NCI-H1694 treated with DMSO at 0.1 percent for 48 hours (cell line): ENCODE measurements at regions not wholly inside any gene's neighbourhood (a gene's known extent, or its start where the extent isn't known, plus 50 kb on each side); places are given as distances from the start of the nearest gene placed in this dataset.
"Not testable (repeated sequence)": the region's sequence is repeated elsewhere in the genome, so short reads cannot be mapped to it uniquely, and the experiment has no call there.

Experiments
- DNase-seq: peaks from one replicate; lab custom pipeline; 2025; lab: John Stamatoyannopoulos, UW

DNA sequence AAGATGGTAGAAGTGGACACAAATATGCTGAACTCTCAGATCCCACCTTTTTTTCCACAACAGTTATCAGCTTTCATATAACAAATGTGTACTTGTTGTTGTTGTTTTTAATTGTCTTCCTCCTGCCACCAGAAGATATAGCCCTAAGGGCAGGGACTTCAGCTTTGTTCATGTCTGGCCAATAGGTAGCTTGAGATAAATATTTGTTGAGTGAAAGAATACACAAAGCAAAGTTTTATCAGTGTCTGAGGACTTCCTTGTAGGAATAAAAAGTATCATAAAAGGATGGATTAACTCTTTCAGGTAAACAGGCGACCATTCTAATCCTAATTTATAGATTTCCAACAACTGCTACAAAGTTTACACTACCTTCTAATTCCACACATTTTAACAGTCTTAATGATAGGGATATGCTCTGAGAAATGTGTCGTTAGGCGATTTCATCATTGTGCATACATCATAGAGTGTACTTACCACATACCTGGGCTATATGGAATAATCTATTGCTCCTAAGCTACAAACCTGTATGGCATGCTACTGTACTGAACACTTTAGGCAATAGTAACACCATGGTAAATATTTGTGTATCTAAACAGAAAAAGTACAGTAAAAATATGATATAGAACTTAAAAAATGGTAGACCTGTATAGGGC lies 186.1 kb downstream of the ATOH1 start:
- DNase-seq = no peak

DNA sequence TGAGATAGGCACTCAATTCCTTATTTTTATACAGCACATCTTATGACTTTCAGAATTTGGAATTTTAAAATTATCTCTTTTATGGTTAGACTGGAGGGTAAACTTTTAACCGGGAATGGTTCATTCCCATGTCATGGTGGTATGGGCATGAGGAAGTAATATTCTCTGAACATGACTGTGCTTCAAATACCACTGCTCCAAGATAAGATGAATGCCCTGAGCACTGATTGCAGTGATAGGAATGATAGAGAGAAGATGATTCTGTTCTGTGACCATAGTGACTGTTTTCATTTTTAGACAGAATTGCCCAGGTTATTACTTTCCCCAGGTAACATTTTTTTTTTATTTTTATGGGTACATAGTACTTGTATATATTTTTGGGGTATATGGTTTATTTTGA lies 187.4 kb downstream of the ATOH1 start:
- DNase-seq = no peak

DNA sequence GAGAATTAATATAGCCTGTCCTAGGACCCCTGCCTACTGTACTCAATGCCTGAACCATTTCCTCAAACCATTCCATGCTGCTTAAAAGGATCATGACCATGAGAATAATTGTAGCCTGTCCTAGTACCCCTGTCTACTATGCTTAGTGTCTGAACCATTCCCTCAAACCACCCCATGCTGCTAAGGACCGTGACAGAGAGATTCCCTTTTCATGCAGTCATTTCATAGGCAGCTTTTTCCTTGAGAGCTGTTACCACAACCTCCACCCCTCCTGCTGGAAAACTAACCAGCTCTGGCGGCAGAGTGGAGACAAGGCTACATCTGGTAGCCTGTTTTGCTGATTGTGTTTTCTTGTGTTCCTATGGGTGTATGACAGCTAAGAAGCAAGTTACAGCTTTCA lies 174.9 kb upstream of the SMARCAD1 start:
- no peak for DNase-seq

DNA sequence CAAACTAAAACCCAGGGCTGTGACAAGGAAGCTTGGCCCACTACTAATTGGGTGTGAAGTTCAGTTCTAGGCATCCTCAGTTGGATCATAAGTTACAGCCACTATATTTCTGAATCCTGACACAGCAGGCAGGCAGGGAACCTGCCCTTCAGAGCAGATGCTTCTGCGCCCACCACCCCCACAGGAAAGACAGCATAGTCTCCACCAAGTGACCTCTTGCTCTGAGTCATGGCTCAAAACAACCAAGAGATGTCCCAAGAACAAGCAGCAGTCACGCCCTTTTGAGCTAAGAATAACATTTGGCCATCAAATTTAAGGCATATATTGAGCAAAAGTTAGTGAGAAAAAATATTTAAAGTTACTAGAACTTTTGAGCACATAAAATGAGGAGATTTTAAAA lies 170.7 kb upstream of the SMARCAD1 start:
- DNase-seq = no peak

DNA sequence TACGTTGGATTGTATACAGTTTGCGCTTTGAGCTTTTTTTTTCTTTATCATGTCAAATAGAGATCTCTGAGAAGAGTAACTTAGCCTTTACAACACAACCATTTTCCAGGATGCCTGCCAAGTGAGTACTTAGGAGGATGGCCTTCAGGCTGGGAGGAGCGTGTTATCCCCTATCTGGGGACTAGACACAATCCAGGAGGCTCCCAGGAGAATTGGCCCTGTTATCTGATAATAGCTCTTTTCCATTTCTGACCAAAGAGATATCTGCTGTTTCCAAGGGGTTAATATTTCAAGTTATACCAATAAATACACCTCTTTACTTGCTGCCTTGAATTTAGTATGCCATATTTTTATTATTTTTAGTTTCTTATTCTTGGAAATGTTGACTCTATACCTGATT lies 169.5 kb upstream of the SMARCAD1 start:
- no peak for DNase-seq

DNA sequence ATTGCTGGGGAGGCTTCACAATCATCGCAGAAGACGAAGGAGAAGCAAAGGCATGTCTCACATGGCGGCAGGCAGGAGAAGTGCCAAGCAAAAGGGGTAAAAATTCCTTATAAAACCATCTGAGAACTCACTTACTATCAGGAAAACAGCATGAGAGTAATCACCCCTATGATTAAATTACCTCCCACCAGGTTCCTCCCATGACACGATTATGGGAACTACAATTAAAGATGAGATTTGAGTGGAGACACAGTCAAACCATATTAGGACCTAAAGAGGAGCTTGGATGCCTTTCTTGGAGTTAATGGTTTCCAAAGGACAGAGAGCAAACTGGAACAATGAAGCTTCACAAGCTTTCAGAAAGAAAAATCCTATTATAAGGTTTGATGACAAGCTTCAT lies 168.4 kb upstream of the SMARCAD1 start:
- no peak for DNase-seq

DNA sequence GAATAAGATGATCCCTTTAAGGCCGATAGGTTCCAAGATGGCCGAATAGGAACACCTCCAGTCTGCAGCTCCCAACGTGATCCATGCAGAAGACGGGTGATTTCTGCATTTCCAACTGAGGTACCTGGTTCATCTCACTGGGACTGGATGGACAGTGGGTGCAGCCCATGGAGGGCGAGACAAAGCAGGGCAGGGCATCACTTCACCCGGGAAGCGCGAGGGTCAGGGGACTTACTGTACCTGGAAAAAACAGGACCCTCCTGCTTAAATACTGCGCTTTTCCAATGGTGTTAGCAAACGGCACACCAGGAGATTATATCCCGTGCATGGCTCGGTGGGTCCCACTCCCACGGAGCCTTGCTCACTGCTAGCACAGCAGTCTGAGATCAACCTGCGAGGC lies 163.2 kb upstream of the SMARCAD1 start:
- not testable (repeated sequence) for DNase-seq

DNA sequence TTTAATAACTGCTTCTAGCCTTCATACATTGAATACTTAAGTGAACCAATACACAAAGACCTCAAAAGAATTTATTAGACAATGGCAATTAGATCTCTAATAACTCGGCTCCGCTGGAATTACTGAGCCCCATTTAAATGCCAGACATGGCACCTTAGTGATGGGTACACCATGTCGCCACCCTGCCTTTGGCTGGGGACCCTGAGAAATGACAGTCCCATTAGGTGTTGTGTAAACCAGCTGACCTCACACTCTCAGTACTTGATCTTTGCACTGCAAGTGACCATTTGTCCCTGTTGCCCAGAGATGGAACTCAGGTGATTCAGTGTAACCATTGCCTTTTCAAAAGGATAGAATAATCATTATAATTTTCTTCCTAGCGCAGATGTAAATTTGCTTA lies 144.6 kb upstream of the SMARCAD1 start:
- no peak for DNase-seq

DNA sequence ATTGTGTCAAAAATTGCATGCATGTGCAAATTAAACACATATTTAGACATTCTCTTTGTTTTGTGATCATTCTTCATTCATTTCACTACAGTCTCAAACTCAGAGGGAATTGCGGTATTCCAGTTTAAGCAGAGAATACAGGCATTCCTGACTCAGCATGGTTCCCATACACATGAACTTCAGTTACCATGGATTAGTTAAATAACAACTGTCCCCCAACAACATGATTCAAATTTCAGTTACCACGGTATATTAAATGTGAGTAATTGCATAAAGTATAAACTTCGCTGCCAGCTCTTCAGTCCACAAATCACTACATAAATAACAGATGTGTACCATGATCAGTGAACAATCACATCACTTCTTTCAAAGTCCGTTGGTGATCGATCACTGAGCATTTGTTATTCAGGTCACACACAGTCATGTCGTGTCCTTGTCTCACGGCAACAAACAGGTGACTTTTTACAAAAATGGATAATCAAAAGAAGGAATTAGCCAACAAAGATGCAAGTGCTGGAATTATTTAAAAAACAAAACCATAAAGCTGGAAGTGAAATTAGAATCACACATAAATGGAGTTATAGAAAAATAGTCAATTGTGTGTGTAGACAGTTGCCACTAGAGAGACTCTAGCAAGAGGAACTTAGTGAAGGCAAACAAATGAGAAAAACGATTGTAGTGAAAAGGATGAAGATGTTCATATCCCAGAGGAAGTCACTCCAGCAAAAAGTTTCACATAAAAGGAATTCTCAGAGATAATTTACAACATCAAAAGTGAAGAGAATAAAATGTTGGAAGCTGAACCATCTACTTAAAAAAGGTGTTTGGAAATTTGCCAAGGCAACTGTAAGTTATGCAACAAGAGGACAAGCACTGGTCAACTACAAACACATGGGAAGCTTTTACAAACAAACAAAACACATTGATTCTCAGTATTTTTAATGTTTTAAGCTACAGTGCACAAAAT lies 138.6 kb upstream of the SMARCAD1 start:
- DNase-seq = no peak

DNA sequence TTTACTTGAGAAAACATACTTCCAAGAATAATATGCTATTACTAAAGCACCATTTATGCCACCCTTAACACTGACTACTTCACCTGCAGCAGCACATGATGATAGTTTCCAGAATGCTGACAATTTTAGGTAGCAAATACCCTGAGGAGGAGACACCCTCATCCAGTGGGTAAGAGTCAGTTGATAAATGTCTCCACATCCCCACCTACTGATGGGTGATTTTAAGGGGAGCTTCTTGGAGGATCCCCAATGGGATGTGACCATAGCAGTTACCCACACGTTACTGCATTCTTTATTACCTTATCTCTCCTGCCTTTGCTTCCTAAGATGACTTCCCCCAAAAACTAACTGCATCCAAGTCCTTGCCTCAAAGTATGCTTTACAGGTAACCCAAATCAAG lies 131.2 kb upstream of the SMARCAD1 start:
- no peak for DNase-seq

DNA sequence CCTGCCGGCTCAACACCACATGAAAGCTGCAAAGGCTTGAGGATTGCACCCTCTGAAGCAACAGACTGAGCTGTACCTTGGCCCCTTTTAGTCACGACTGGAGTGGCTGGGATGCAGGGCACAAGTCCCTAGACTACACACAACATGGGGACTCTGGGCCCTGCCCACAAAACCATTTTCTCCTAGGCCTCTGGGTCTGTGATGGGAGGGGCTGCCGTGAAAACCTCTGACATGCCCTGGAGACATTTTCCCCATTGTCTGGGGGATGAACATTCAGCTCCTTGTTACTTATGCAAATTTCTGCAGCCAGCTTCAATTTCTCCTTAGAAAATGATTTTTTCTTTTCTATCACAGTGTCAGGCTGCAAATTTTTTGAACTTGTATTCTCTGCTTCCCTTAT lies 123.5 kb upstream of the SMARCAD1 start:
- no peak for DNase-seq

DNA sequence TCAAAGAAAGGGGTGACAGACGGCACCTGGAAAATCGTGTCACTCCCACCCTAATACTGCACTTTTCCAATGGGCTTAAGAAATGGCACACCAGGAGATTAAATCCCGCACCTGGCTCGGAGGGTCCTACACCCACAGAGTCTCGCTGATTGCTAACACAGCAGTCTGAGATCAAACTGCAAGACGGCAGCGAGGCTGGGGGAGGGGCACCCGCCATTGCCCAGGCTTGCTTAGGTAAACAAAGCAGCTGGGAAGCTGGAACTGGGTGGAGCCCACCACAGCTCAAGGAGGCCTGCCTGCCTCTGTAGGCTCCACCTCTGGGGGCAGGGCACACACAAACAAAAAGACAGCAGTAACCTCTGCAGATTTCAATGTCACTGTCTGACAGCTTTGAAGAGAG lies 108.5 kb upstream of the SMARCAD1 start:
- not testable (repeated sequence) for DNase-seq

DNA sequence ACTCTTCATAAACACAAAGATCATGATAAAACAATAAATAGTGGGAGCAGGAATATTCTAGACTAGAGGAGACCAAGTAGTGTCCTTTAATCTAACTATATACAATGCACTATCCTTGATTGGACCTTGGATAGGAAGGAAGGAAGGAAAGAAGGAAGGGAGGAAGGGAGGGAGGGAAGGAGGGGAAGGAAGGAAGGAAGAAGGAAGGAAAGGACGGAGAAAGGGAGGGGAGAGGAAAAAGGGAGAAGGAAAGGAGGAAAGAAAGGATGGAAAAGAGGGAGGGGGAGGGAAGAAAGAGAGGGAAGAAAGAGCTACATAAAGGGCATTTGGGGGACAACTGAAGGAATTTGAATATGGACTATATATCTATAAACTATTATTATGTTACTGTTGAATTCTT lies 95.0 kb upstream of the SMARCAD1 start:
- no peak for DNase-seq

DNA sequence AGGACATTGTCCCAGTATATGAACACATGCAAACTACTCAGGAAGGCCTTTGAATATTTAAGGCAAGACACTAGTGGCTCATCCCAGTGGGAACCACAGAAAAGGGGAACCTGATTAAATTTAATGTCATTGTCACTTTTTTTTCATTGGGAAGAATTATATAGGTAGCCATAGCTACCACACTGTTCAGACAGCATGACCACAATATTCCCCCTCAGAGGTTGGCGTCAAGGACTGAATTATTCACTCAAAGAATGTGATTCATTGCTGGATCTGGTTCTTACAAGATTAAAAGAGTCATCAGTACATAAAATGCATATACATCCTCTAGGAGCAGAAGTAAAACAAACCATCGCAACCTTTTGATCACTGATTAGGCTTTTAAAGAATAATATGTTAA lies 92.0 kb upstream of the SMARCAD1 start:
- DNase-seq = no peak

DNA sequence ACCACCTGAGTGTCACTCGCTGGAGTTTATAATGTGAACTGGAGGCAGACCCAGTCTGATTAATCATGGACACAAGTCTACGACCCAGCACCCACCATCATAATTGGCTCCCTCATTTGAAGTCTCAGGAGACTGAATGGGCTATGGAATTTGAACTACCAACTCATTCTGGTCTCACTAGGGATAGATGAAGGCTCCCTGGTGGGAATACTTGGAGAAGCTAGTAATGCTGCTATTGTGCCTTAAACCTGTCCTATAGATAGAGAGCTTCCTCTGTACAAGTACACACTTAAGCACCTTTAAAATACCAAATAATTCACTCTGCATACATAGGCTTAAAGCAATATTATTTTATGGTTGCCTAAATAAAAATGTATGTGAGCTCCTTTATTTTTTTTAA lies 90.8 kb upstream of the SMARCAD1 start:
- DNase-seq = no peak

DNA sequence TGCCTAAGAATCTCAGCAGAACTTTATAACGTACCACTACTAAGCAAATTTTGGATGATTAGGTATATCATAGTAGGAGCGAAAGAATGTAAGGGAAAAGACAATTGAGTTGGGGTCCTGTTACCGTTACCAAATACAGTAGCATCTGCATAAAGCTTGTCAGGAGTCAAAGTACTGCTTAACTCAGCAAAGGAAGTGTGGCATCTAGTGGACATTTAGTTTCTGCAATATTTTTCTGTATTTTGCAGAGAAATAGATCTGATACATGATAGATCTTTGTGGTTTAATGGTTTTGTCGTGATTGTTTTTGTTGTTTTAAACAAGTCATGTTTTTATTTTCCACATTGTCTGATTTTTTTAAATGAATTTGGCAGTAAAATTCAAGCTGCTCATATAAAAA lies 81.0 kb upstream of the SMARCAD1 start:
- DNase-seq = no peak

DNA sequence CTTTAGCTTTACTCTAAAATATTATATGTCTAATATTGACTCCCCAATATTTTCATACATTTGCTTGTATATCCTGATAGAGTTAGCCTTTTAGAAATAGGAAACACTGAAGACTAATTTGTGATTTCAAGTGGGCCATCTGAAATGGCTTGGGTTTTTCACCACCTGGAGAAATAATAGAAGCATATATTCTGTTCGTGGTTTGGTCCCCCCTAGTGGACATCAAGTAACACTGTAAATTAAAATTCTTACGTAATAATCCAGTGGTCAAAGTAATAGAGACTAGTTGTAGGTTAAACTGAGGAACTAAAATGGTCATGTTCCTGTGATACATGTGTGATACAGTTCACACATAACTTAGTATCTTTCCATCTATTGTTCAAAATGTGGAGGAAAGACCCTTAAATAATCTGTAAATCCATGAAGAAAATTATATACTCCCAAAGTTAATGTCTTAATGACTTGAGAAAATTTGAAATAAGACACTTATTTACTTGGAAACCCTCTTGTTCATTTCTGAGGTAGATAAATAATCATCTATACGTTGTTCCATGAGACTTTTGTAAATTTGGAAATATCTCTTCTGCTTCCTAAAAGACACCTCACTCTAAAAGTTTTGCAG lies 79.8 kb upstream of the SMARCAD1 start:
- DNase-seq = no peak

DNA sequence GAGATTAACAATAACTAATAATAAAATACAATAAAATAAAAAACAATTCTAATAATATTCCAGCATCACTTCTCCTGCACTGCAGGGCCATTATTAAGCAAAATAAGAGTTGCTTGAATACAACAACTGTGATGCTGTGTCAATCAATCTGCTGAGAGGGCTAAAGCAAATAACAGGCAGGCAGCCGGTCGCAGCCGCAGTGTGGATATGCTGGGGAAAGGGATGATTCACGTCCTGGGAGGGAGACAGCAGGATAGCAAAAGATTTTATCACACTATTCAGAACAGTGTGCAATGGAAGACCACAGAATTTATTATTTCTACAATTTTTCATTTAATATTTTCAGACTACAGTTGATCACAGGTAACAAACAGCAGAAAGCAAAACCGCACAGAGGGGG lies 76.5 kb upstream of the SMARCAD1 start:
- DNase-seq = no peak

DNA sequence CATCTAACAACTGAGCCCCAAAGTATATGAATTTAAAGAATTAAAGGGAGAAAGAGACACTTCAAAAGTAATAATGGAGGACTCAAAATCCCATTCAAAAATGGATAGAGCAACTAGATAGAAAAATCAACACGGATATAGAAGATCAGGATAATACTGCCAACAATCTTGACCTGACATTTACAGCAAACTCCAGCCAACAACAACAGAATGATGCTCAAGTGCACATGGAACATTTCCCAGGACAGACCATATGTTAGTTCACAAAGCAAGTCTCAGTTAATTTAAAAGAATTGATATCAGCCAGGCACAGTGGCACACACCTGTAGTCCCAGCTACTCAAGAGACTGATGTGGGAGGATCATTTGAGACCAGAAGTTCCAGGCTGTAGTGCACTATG lies 72.0 kb upstream of the SMARCAD1 start:
- no peak for DNase-seq

DNA sequence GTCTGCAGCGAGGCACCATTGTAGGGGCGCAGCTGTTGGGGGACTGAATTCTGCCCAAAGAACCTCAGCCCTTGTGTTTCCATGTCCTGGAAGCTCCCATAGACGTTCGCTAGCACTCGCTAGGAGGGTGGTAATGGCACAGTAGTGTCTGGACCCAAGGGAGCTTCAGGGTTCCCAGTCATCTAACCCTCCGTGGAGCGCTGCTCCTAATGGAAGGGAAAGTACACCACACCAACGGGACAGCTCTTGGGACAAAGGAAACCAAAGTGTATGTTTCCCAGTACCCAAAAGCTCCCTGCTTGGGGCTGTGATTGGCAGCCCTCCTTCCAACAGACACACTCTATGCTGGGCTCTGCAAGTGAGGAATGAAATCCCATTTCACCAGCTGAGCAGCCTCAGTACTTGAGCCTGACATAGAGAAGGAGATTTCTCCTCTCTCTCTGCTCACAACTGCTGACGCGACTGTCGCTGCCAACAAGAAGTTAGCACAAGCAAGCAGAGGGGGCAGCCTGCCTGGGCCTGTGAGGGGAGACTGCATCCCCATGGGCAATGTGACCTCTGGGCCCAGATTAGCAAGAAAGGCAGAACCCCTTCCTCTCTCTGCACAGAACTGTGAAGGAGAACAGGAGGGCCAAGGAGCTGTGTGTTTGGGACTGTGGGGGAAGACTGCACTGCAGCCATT lies 67.6 kb upstream of the SMARCAD1 start:
- no peak for DNase-seq

DNA sequence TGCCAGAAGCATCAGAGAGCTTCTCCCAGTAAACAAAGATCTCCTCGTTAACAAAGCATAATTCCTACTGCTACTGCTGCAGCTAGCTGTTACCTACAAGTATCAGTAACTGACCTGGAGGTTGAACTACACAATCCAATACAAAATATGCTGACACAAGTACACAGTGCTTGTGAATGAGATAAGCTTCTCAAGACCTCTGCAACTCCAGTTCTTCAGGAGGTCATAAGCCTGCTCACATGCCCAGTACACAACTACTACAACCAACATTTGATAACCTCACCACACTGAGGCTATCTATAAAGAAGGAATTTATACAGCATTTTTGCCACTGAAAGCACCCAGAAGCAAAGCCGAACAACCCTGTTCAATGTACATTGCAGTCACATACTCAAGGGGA lies 66.7 kb upstream of the SMARCAD1 start:
- DNase-seq = no peak

DNA sequence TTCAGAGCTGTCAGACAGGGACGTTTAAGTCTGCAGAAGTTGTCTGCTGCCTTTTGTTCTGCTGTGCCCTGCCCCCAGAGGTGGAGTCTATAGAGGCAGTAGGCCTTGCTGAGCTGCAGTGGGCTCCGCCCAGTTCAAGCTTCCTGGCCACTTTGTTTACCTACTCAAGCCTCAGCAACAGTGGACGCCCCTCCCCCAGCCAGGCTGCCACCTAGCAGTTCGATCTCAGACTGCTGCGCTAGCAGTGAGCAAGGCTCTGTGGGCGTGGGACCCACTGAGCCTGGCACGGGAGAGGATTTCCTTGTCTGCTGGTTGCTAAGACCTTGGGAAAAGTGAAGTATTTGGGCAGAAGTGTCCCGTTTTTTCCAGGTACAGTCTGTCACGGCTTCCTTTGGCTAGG lies 59.6 kb upstream of the SMARCAD1 start:
- not testable (repeated sequence) for DNase-seq

DNA sequence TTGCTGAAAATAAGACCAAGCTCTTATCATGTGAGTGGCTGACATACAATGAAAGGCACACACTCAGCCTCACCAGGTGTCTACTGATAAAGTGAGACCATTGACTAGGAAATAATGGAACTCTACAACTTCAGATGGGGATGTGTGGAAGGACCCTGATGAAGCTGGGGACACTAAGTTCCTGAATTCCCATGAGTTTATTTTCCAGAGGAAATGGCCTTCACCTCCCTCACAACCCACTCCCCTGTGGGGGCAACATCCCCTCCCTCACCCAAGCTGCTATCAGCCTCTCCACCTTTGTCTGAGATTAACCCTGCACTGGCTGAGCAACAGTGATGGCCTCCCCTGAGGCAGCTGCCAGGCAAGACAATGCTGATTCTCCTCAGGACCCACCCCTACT lies 55.2 kb upstream of the SMARCAD1 start:
- no peak for DNase-seq
